DMS53 treated with DMSO at 0.1 percent for 48 hours (cell line): ENCODE measurements at regions not wholly inside any gene's neighbourhood (a gene's known extent, or its start where the extent isn't known, plus 50 kb on each side); places are given as distances from the start of the nearest gene placed in this dataset.
"Not testable (repeated sequence)": the region's sequence is repeated elsewhere in the genome, so short reads cannot be mapped to it uniquely, and the experiment has no call there.

Experiments used
- DNase-seq: peaks from one replicate; lab custom pipeline; 2025; ENCODE audit not compliant: unreplicated experiment; lab: John Stamatoyannopoulos, UW

GRCh38 chr12:42886160-42886559, 296.6 kb upstream of the PRICKLE1 start:
- DNase-seq: no peak

GRCh38 chr12:42885677-42886076, 296.1 kb upstream of the PRICKLE1 start:
- DNase-seq: no peak

- DNase-seq: no peak
These were observed 294.6 kb upstream of the PRICKLE1 start for GRCh38 chr12:42884116-42884515.

- DNase-seq: no peak
These were observed 283.9 kb upstream of the PRICKLE1 start for GRCh38 chr12:42873401-42873800.

GRCh38 chr12:42871816-42872215, 282.3 kb upstream of the PRICKLE1 start:
- DNase-seq: no peak

- no peak for DNase-seq
These were observed 278.7 kb upstream of the PRICKLE1 start for GRCh38 chr12:42868291-42868690.

GRCh38 chr12:42865282-42865681, 275.7 kb upstream of the PRICKLE1 start:
- DNase-seq: no peak

GRCh38 chr12:42862055-42862454, 272.5 kb upstream of the PRICKLE1 start:
- no peak for DNase-seq

- not testable (repeated sequence) for DNase-seq
These were observed 270.8 kb upstream of the PRICKLE1 start for GRCh38 chr12:42860331-42860730.

- no peak for DNase-seq
These were observed 270.1 kb upstream of the PRICKLE1 start for GRCh38 chr12:42859612-42860011.

- no peak for DNase-seq
These were observed 267.6 kb upstream of the PRICKLE1 start for GRCh38 chr12:42857106-42857505.

- no peak for DNase-seq
These were observed 265.9 kb upstream of the PRICKLE1 start for GRCh38 chr12:42855362-42855950.

GRCh38 chr12:42854826-42855225, 265.3 kb upstream of the PRICKLE1 start:
- DNase-seq: no peak

GRCh38 chr12:42854208-42854607, 264.7 kb upstream of the PRICKLE1 start:
- no peak for DNase-seq

GRCh38 chr12:42853370-42854140, 264.0 kb upstream of the PRICKLE1 start:
- no peak for DNase-seq

GRCh38 chr12:42846782-42847181, 257.2 kb upstream of the PRICKLE1 start:
- DNase-seq: no peak

GRCh38 chr12:42834062-42834461, 244.5 kb upstream of the PRICKLE1 start:
- DNase-seq: no peak

GRCh38 chr12:42828836-42829235, 239.3 kb upstream of the PRICKLE1 start:
- no peak for DNase-seq

- DNase-seq: no peak
These were observed 234.8 kb upstream of the PRICKLE1 start for GRCh38 chr12:42824327-42824726.

- DNase-seq: no peak
These were observed 234.1 kb upstream of the PRICKLE1 start for GRCh38 chr12:42823679-42824078.

- DNase-seq: no peak
These were observed 230.3 kb upstream of the PRICKLE1 start for GRCh38 chr12:42819846-42820245.

GRCh38 chr12:42815068-42815467, 225.5 kb upstream of the PRICKLE1 start:
- no peak for DNase-seq

GRCh38 chr12:42812871-42813270, 223.3 kb upstream of the PRICKLE1 start:
- DNase-seq: no peak
